Vagina (tissue), 2 donors: ENCODE measurements at regions not wholly inside any gene's neighbourhood (a gene's known extent, or its start where the extent isn't known, plus 50 kb on each side); places are given as distances from the start of the nearest gene placed in this dataset.

Source experiments
- CTCF ChIP-seq, 3 experiments: fragments of 450-650 bp in 2 of 3; fragments of 200-600 bp in 1 of 3; sonication (generic) in 1 of 3; IDR thresholded peaks; one replicate each; pipeline ENCODE4 v1.5.1; 2017 to 2019; ENCODE audit warnings: antibody characterized with exemption in 3 of 3, mild to moderate bottlenecking in 2 of 3, moderate library complexity in 2 of 3
- POLR2A ChIP-seq, 2 donors: fragments of 450-650 bp; IDR thresholded peaks; one replicate each; pipeline ENCODE4 v1.6.1; 2017; ENCODE audit warnings: antibody characterized with exemption in 2 of 2, mild to moderate bottlenecking in 2 of 2, moderate library complexity in 2 of 2
- POLR2AphosphoS5 ChIP-seq, 2 donors: sonication (generic); formaldehyde crosslinking; IDR thresholded peaks; one replicate each; pipeline ENCODE4 v1.9.0; 2017; ENCODE audit warnings: antibody characterized with exemption in 2 of 2, mild to moderate bottlenecking in 2 of 2, low read depth in 1 of 2; ENCODE audit not compliant: insufficient read depth in 1 of 2

GRCh38 chr11:92504004-92504403, 279.4 kb downstream of the FAT3 start:
- TF ChIP-seq CTCF (IDR thresholded peaks at IDR 0.05) (no peak), POLR2A (IDR thresholded peaks at IDR 0.05) (no peak), POLR2AphosphoS5 (IDR thresholded peaks at IDR 0.05; ENCODE audit: insufficient read depth in 1 of 2, low read depth in 1 of 2) (no peak)
